ENCODE measurements at regions not wholly inside any gene's neighbourhood (a gene's known extent, or its start where the extent isn't known, plus 50 kb on each side); places are given as distances from the start of the nearest gene placed in this dataset.

GRCh38 chr13:73440296-73440895 is 381.6 kb downstream of the KLF5 start:
- no peak for DNase-seq (ENCODE audit: low spot score)

GRCh38 chr13:73433890-73434289 is 375.1 kb downstream of the KLF5 start:
- no peak for DNase-seq (ENCODE audit: low spot score)

GRCh38 chr13:73433458-73433857 is 374.7 kb downstream of the KLF5 start:
- no peak for DNase-seq (ENCODE audit: low spot score)

GRCh38 chr13:73429701-73430100 is 370.9 kb downstream of the KLF5 start:
- no peak for DNase-seq (ENCODE audit: low spot score)

GRCh38 chr13:73428706-73429105 is 369.9 kb downstream of the KLF5 start:
- no peak for DNase-seq (ENCODE audit: low spot score)

GRCh38 chr13:73428137-73428536 is 369.3 kb downstream of the KLF5 start:
- no peak for DNase-seq (ENCODE audit: low spot score)

GRCh38 chr13:73422973-73423372 is 364.2 kb downstream of the KLF5 start:
- no peak for DNase-seq (ENCODE audit: low spot score)

- no peak for DNase-seq (ENCODE audit: low spot score)
Observed at GRCh38 chr13:73421310-73421912, 362.6 kb downstream of the KLF5 start.

GRCh38 chr13:73419186-73419585 is 360.4 kb downstream of the KLF5 start:
- DNase-seq (ENCODE audit: low spot score) = no peak

- no peak for DNase-seq (ENCODE audit: low spot score)
Observed at GRCh38 chr13:73417012-73417615, 358.3 kb downstream of the KLF5 start.

GRCh38 chr13:73416093-73416492 is 357.3 kb downstream of the KLF5 start:
- DNase-seq (ENCODE audit: low spot score) = no peak

GRCh38 chr13:73413656-73414055 is 354.9 kb downstream of the KLF5 start:
- DNase-seq (ENCODE audit: low spot score) = no peak

- DNase-seq (ENCODE audit: low spot score) = no peak
Observed at GRCh38 chr13:73412933-73413332, 354.1 kb downstream of the KLF5 start.

GRCh38 chr13:73411067-73411809 is 352.4 kb downstream of the KLF5 start:
- DNase-seq (ENCODE audit: low spot score) = no peak

- DNase-seq (ENCODE audit: low spot score) = no peak
Observed at GRCh38 chr13:73406454-73406853, 347.6 kb downstream of the KLF5 start.

GRCh38 chr13:73404581-73404980 is 345.8 kb downstream of the KLF5 start:
- DNase-seq (ENCODE audit: low spot score) = no peak

- DNase-seq (ENCODE audit: low spot score) = no peak
Observed at GRCh38 chr13:73403355-73404120, 344.7 kb downstream of the KLF5 start.

GRCh38 chr13:73401769-73402168 is 343.0 kb downstream of the KLF5 start:
- no peak for DNase-seq (ENCODE audit: low spot score)

- DNase-seq (ENCODE audit: low spot score) = no peak
Observed at GRCh38 chr13:73399347-73400216, 340.8 kb downstream of the KLF5 start.

- no peak for DNase-seq (ENCODE audit: low spot score)
Observed at GRCh38 chr13:73397496-73398305, 338.9 kb downstream of the KLF5 start.
